Endodermal cell (in vitro differentiated cells): ENCODE measurements at regions not wholly inside any gene's neighbourhood (a gene's known extent, or its start where the extent isn't known, plus 50 kb on each side); places are given as distances from the start of the nearest gene placed in this dataset.

Experiments used
- DNase-seq: peaks from one replicate; pipeline ENCODE4 v3.0.0-alpha.2; 2017
- H3K27ac ChIP-seq: 2 replicates; pipeline ENCODE4 v1.5.1; 2013; ENCODE audit warnings: mild to moderate bottlenecking, low read depth, low read length, moderate library complexity
- H3K27me3 ChIP-seq: 2 replicates; pipeline ENCODE4 v1.6.1; 2013; ENCODE audit warnings: mild to moderate bottlenecking, low read length, moderate library complexity; ENCODE audit not compliant: insufficient read depth, control insufficient read depth, poor library complexity, severe bottlenecking
- H3K36me3 ChIP-seq: 2 replicates; pipeline ENCODE4 v1.7.0; 2013; ENCODE audit warnings: mild to moderate bottlenecking, low read length, moderate library complexity; ENCODE audit not compliant: control insufficient read depth, insufficient read depth
- H3K4me1 ChIP-seq: one replicate; pipeline ENCODE4 v1.7.0; 2013; ENCODE audit warnings: low read length; ENCODE audit not compliant: control insufficient read depth, insufficient read depth
- H3K4me3 ChIP-seq: 2 replicates; pipeline ENCODE4 v1.5.1; 2013; ENCODE audit warnings: mild to moderate bottlenecking, low read length, moderate library complexity
- H3K9ac ChIP-seq: 2 replicates; pipeline ENCODE4 v1.6.1; 2013; ENCODE audit warnings: mild to moderate bottlenecking, low read length, moderate library complexity; ENCODE audit not compliant: poor library complexity, severe bottlenecking; ENCODE audit errors: extremely low read depth
- H3K9me3 ChIP-seq: 2 replicates; pipeline ENCODE4 v1.6.1; 2013; ENCODE audit warnings: mild to moderate bottlenecking, low read length, moderate library complexity; ENCODE audit not compliant: control insufficient read depth
- H3K27ac Mint-ChIP-seq: 2 replicates; pipeline ENCODE4 v1.8.0; 2020; ENCODE audit warnings: mixed read lengths
- H3K27me3 Mint-ChIP-seq: 2 replicates; pipeline ENCODE4 v1.8.0; 2021; ENCODE audit warnings: mild to moderate bottlenecking, mixed read lengths; ENCODE audit not compliant: insufficient read depth
- H3K36me3 Mint-ChIP-seq: 2 replicates; pipeline ENCODE4 v1.8.0; 2020; ENCODE audit warnings: low read depth, mixed read lengths
- H3K4me1 Mint-ChIP-seq: 2 replicates; pipeline ENCODE4 v1.8.0; 2020; ENCODE audit warnings: mixed read lengths
- H3K4me3 Mint-ChIP-seq: 2 replicates; pipeline ENCODE4 v1.8.0; 2020; ENCODE audit warnings: mild to moderate bottlenecking, moderate library complexity, mixed read lengths
- H3K9me3 Mint-ChIP-seq: 2 replicates; pipeline ENCODE4 v1.8.0; 2020; ENCODE audit warnings: mild to moderate bottlenecking, mixed read lengths
- WGBS, 2 experiments: methylation state at CpG; one replicate each; pipeline versions ENCODE4 v1.1.5 to v1.1.7; 2013; ENCODE audit warnings: missing lambda C conversion rate in 2 of 2, mixed read lengths in 1 of 2; ENCODE audit not compliant: insufficient coverage in 1 of 2, insufficient read length in 1 of 2; 5-methylcytosine and 5-hydroxymethylcytosine counted together
- TF ChIP-seq, protein P1 (sequence below): fragments of 200-600 bp; sonication (generic); conservative IDR thresholded peaks from 2 replicates; pipeline ENCODE4 v1.5.0; 2021; ENCODE audit warnings: antibody characterized with exemption, mild to moderate bottlenecking

DNA sequence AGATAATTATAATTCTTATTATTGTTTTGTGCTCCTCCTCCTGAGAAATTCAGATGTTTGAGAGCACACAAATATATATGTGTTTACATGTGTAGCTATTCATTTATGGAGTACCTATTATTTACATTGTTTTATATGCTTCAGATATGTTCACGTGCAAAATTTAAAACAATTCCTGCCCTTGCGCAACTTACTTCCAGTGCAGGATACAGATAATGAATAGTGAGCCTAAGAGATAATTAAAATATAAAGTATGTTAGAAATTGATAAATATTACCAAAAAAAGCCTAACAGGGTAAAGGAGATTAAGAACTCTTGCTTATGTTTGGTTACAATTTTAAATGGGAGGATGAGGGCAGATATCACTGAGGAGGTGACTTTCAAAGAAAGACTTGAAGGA lies 81.7 kb upstream of the DPH6 start:
- DNase-seq = no peak
- no peaks in the 10 kb centered on the region for H3K4me1 ChIP-seq
- no peak overlapping the region for H3K27ac ChIP-seq
- H3K27ac Mint-ChIP-seq = no peak overlapping the region
- WGBS, 2 experiments = 88% methylated on average over 2 of the region's 2 CpGs; no CpG with 5 or more reads in 1 of the 2 experiments
- H3K9me3 ChIP-seq = no peaks in the 10 kb centered on the region
- H3K4me3 Mint-ChIP-seq = no peak overlapping the region
- H3K36me3 Mint-ChIP-seq = no peaks in the 10 kb centered on the region
- H3K4me1 Mint-ChIP-seq = peaks cover 15% of the 10 kb centered on the region
- no peaks in the 10 kb centered on the region for H3K36me3 ChIP-seq
- no peaks in the 10 kb centered on the region for H3K27me3 Mint-ChIP-seq
- H3K9ac ChIP-seq = no peak overlapping the region
- H3K27me3 ChIP-seq = no peaks in the 10 kb centered on the region
- H3K4me3 ChIP-seq = no peak overlapping the region
- H3K9me3 Mint-ChIP-seq = no peaks in the 10 kb centered on the region
- TF ChIP-seq, protein P1, sequence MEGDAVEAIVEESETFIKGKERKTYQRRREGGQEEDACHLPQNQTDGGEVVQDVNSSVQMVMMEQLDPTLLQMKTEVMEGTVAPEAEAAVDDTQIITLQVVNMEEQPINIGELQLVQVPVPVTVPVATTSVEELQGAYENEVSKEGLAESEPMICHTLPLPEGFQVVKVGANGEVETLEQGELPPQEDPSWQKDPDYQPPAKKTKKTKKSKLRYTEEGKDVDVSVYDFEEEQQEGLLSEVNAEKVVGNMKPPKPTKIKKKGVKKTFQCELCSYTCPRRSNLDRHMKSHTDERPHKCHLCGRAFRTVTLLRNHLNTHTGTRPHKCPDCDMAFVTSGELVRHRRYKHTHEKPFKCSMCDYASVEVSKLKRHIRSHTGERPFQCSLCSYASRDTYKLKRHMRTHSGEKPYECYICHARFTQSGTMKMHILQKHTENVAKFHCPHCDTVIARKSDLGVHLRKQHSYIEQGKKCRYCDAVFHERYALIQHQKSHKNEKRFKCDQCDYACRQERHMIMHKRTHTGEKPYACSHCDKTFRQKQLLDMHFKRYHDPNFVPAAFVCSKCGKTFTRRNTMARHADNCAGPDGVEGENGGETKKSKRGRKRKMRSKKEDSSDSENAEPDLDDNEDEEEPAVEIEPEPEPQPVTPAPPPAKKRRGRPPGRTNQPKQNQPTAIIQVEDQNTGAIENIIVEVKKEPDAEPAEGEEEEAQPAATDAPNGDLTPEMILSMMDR = no peak

- no peak overlapping the region for H3K27ac Mint-ChIP-seq
- 91 to 100% methylated on average over 1 to 2 of the region's 3 CpGs for WGBS, 2 experiments
- Histone ChIP-seq H3K9me3 (no peaks in the 10 kb centered on the region), H3K27me3 (no peaks in the 10 kb centered on the region), H3K27ac (no peak overlapping the region), H3K9ac (no peak overlapping the region), H3K4me1 (no peaks in the 10 kb centered on the region), H3K4me3 (no peak overlapping the region), H3K36me3 (no peaks in the 10 kb centered on the region)
- peaks cover 15% of the 10 kb centered on the region for H3K4me1 Mint-ChIP-seq
- no peak overlapping the region for H3K4me3 Mint-ChIP-seq
- DNase-seq = no peak
- no peaks in the 10 kb centered on the region for H3K27me3 Mint-ChIP-seq
- H3K9me3 Mint-ChIP-seq = no peaks in the 10 kb centered on the region
- TF ChIP-seq, protein P1 = no peak
- no peaks in the 10 kb centered on the region for H3K36me3 Mint-ChIP-seq
Measured at GRCh38 chr15:35629766-35630165, 83.8 kb upstream of the DPH6 start.

DNA sequence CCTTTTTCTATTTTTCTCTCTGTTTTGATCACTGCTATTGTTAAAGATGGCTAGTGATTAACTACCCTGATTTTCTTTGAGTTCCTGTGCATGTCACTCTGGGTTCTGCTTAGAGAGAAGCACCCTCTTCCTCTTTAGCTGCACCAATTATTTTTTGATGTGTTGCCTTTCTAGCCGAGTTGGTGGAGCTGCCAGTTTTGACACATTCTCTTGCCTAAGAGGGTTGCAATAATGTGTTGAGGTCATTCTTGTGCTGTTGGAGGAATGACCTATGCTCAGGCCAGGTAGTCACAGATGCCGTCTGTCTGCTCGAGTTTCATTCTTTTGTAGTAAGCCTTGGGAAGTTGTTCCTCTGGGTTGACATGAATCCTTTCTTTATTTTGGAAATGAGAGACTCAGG lies 84.6 kb upstream of the DPH6 start:
- Mint-ChIP-seq H3K9me3 (no peaks in the 10 kb centered on the region), H3K27me3 (no peaks in the 10 kb centered on the region), H3K4me1 (peaks cover 15% of the 10 kb centered on the region), H3K27ac (no peak overlapping the region), H3K36me3 (no peaks in the 10 kb centered on the region), H3K4me3 (no peak overlapping the region)
- Histone ChIP-seq H3K4me3 (no peak overlapping the region), H3K9me3 (no peaks in the 10 kb centered on the region), H3K9ac (no peak overlapping the region), H3K27ac (no peak overlapping the region), H3K36me3 (no peaks in the 10 kb centered on the region), H3K4me1 (no peaks in the 10 kb centered on the region), H3K27me3 (no peaks in the 10 kb centered on the region)
- TF ChIP-seq, protein P1 = no peak
- WGBS, 2 experiments = 81 to 100% methylated on average over 1 to 3 of the region's 3 CpGs
- no peak for DNase-seq
